Right lobe of liver (tissue), 6 donors: ENCODE measurements at regions not wholly inside any gene's neighbourhood (a gene's known extent, or its start where the extent isn't known, plus 50 kb on each side); places are given as distances from the start of the nearest gene placed in this dataset.

ENCODE experiments used
- ATAC-seq, 4 donors: fragments of 200-7000 bp; cut with Tn5 transposase; one replicate each; pipeline ENCODE4 v1.9.1; 2020; ENCODE audit warnings: mild to moderate bottlenecking in 4 of 4, moderate library complexity in 4 of 4
- DNase-seq, 3 donors: peaks; one replicate each; pipeline ENCODE4 v3.0.0-alpha.2; 2020
- H3K27ac ChIP-seq, 3 donors: fragments of 200-600 bp; one replicate each; pipeline ENCODE4 v1.8.0; 2022
- H3K27me3 ChIP-seq, 2 donors: fragments of 200-600 bp; one replicate each; pipeline ENCODE4 v1.8.0; 2022
- H3K36me3 ChIP-seq, 4 donors: fragments of 200-600 bp; sonication (generic) in 1 of 4; one replicate each; pipeline versions ENCODE4 v1.5.1 to v1.8.0; 2017 to 2022; ENCODE audit warnings: control low read depth in 1 of 4
- H3K4me1 ChIP-seq, 4 donors: fragments of 200-600 bp; sonication (generic) in 1 of 4; one replicate each; pipeline versions ENCODE4 v1.5.1 to v1.8.0; 2017 to 2022; ENCODE audit warnings: control low read depth in 1 of 4
- H3K4me3 ChIP-seq, 3 donors: fragments of 200-600 bp; one replicate each; pipeline ENCODE4 v1.8.0; 2022
- H3K9me3 ChIP-seq, 4 donors: fragments of 200-600 bp; sonication (generic) in 1 of 4; one replicate each; pipeline versions ENCODE4 v1.5.1 to v1.8.0; 2017 to 2022; ENCODE audit warnings: control low read depth in 1 of 4
- POLR2A ChIP-seq: fragments of 450-650 bp; IDR thresholded peaks from one replicate; pipeline ENCODE4 v1.6.1; 2017; ENCODE audit warnings: antibody characterized with exemption, mild to moderate bottlenecking
- WGBS: methylation state at CpG from one replicate; pipeline ENCODE4 v1.1.6; 2018; ENCODE audit warnings: low coverage, low lambda C conversion rate; ENCODE audit not compliant: insufficient coverage; ENCODE audit errors: missing lambda C conversion rate; 5-methylcytosine and 5-hydroxymethylcytosine counted together
- intact Hi-C, 2 donors: fragments of 100-400 bp; cut with DNase I; formaldehyde crosslinking; loops; one replicate each; pipeline versions ENCODE4 v1.11.2 to v1.14.1; 2022
- TF ChIP-seq, protein P1 (sequence below), 4 donors: fragments of 200-600 bp in 3 of 4; fragments of 450-650 bp in 1 of 4; IDR thresholded peaks; one replicate each; pipeline versions ENCODE4 v1.5.1 to v1.8.0; 2016 to 2022; ENCODE audit warnings: antibody characterized with exemption in 4 of 4, mild to moderate bottlenecking in 2 of 4
- donor health status: DM: no; HTN: yes; CAD: no.
- donor health status: DM: no; HTN: no; CAD: no.
- donor health status: DM: no; HTN: no; CAD: no.
- donor health status: DM: no; HTN: yes; CAD: no.
- donor health status: DM: no; HTN: yes; CAD: no.

DNA sequence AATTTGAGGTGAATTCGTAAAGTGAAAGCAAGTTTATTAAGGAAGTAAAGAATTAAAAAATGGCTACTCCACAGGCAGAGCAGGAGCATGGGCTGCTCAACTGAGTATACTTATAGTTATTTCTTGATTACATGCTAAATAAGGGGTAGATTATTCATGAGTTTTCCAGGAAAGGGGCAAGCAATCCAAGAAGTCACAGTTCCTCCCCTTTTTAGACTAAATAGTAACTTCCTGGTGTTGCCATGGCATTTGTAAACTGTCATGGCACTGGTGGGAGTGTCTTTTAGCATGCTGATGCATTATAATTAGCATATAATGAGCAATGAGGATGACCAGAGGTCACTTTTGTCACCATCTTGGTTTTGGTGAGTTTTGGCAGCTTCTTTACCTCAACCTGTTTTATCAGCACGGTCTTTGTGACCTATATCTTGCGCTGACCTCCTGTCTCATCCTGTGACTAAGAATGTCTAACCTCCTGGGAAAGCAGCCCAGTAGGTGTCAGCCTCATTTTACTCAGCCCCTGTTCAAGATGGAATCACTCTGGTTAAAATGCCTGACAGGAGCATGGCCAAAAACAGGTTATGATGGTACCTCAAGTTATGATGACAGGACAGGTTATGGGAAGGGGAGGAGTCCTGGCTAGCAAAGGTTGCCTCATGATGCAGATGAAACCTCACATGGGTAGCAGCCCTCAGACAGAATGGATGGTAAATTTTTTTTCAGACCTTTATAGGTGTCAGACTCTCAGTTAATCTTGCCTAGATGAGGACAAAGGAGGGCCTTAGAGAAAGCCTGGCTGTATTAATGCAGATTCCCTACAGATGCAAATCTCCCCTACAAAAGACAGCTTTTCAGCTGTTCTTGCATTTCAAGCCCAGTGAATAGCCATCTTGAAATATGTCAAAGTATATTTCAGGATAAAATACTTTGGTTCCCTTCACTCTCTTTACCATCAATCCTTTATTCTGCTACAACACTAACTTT is 49.7 kb downstream of the SIPA1L2 start:
- H3K36me3 ChIP-seq = no peaks in the 10 kb centered on the region
- no peak overlapping the region for H3K4me3 ChIP-seq
- no peaks in the 10 kb centered on the region for H3K27me3 ChIP-seq
- H3K9me3 ChIP-seq = no peaks in the 10 kb centered on the region
- 76% methylated on average over 3 of the region's 3 CpGs for WGBS
- H3K4me1 ChIP-seq = no peaks in the 10 kb centered on the region
- no peak overlapping the region for H3K27ac ChIP-seq
- intact Hi-C loops = no loop called here
- DNase-seq (no peak), ATAC-seq (no peak)
- TF ChIP-seq POLR2A = no peak
- TF ChIP-seq, protein P1, sequence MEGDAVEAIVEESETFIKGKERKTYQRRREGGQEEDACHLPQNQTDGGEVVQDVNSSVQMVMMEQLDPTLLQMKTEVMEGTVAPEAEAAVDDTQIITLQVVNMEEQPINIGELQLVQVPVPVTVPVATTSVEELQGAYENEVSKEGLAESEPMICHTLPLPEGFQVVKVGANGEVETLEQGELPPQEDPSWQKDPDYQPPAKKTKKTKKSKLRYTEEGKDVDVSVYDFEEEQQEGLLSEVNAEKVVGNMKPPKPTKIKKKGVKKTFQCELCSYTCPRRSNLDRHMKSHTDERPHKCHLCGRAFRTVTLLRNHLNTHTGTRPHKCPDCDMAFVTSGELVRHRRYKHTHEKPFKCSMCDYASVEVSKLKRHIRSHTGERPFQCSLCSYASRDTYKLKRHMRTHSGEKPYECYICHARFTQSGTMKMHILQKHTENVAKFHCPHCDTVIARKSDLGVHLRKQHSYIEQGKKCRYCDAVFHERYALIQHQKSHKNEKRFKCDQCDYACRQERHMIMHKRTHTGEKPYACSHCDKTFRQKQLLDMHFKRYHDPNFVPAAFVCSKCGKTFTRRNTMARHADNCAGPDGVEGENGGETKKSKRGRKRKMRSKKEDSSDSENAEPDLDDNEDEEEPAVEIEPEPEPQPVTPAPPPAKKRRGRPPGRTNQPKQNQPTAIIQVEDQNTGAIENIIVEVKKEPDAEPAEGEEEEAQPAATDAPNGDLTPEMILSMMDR (IDR thresholded peaks at IDR 0.05) = no peak

DNA sequence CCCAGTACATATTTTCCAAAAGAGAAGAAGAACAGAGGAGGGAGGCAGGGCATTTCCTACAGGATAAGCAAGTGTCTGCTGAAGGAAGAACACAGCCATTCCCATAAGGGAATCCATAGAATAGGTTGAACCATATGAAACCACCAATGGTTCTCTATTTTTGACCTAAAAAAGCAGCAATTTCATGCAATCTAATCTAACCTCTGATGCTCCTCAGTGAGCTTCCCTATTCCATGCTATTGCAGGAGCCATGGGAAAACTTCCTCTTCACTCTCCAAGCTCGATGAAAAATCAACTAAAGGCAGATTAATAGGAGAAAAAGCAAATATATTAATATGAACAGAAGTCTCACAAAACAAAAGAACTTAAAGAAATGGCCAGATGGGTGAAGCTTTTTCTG is 50.5 kb downstream of the SIPA1L2 start:
- no peak for TF ChIP-seq POLR2A
- TF ChIP-seq, protein P1 (IDR thresholded peaks at IDR 0.05) = no peak
- Histone ChIP-seq H3K9me3 (no peaks in the 10 kb centered on the region), H3K36me3 (no peaks in the 10 kb centered on the region), H3K27ac (peak overlapping the region in 1 of 3 donors; percentile 25), H3K4me3 (no peak overlapping the region), H3K4me1 (no peaks in the 10 kb centered on the region), H3K27me3 (no peaks in the 10 kb centered on the region)
- no peak for DNase-seq
- intact Hi-C loops = no loop called here
- ATAC-seq = peak in 2 of 4 donors; percentile 24 to 30
- 36% methylated on average over 1 of the region's 1 CpG for WGBS

DNA sequence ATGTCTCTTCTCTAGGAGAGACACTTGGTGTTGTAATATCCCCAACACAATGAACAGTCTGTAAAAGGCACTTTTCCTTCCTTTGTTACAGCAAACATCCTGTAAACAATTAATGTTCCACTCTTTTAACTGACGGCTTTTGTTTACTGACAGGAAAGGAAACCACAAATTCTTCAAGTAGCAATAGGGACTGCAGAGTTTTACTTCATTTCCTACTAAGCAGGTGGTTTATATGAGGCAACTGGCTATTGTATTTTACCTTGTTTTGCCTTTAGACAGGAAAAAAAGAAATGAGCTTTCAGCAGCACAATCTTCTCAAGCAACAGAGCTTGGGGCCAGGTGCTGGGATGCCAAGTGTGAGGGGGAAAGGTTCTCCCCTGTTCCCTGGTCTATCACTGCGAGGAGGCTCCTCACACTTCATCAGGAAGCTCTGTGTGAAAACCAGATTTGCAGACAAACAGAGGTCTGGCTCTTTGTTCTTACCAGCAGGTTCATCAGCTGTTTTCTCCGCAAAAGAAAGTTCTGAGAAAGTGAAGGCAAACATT is 51.2 kb downstream of the SIPA1L2 start:
- no peak for DNase-seq

DNA sequence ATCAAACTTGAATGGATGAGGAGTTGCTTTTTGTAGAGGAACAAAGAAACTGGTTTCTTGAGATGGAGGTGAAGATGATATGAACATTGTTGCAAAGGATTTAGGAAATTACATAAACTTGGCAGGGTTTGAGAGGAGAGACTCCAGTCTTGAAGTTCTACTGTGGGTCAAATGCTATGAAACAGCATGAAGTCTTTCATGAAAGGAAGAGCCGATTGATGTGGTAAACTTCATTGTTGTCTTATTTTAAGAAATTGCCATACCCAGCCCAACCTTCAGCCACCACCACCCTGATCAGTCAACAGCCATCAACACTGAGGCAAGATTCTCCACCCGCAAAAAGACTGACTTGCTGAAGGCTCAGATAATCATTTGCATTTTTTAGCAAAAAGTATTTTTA is 52.2 kb downstream of the SIPA1L2 start:
- no peaks in the 10 kb centered on the region for H3K4me1 ChIP-seq
- no peaks in the 10 kb centered on the region for H3K9me3 ChIP-seq
- ATAC-seq (no peak), DNase-seq (no peak)
- TF ChIP-seq, protein P1 (IDR thresholded peaks at IDR 0.05) = no peak
- TF ChIP-seq POLR2A = no peak
- no peak overlapping the region for H3K27ac ChIP-seq
- no peaks in the 10 kb centered on the region for H3K27me3 ChIP-seq
- intact Hi-C loops = no loop called here
- H3K4me3 ChIP-seq = no peak overlapping the region
- WGBS = 78% methylated on average over 2 of the region's 2 CpGs
- H3K36me3 ChIP-seq = no peaks in the 10 kb centered on the region

More for the DNA sequence above, 51.2 kb downstream of the SIPA1L2 start:
- H3K36me3 ChIP-seq = no peaks in the 10 kb centered on the region
- 41% methylated on average over 3 of the region's 3 CpGs for WGBS
- no peak for TF ChIP-seq POLR2A
- TF ChIP-seq, protein P1 (IDR thresholded peaks at IDR 0.05) = no peak
- peak overlapping the region in 2 of 3 donors; percentile 4 to 25 for H3K27ac ChIP-seq
- no peak overlapping the region for H3K4me3 ChIP-seq
- H3K4me1 ChIP-seq = no peaks in the 10 kb centered on the region
- H3K27me3 ChIP-seq = no peaks in the 10 kb centered on the region
- intact Hi-C loops = no loop called here
- no peaks in the 10 kb centered on the region for H3K9me3 ChIP-seq
- ATAC-seq = peak; percentile 53 to 74 (median 64)
